LHCN-M2 (cell line): ENCODE measurements at regions not wholly inside any gene's neighbourhood (a gene's known extent, or its start where the extent isn't known, plus 50 kb on each side); places are given as distances from the start of the nearest gene placed in this dataset.

Source experiments
- DNase-seq: peaks from one replicate; pipeline ENCODE4 v3.0.0-alpha.2; 2012; ENCODE audit warnings: low read depth

GRCh38 chr6:16976385-16977183 lies 125.3 kb upstream of the STMND1 start:
- no peak for DNase-seq

GRCh38 chr6:16974704-16975359 lies 127.0 kb upstream of the STMND1 start:
- DNase-seq = no peak

- DNase-seq = no peak
These were observed 127.5 kb upstream of the STMND1 start for GRCh38 chr6:16974387-16974673.

- DNase-seq = no peak
These were observed 128.1 kb upstream of the STMND1 start for GRCh38 chr6:16973545-16974386.

GRCh38 chr6:16973051-16973450 lies 128.8 kb upstream of the STMND1 start:
- DNase-seq = no peak

- DNase-seq = no peak
These were observed 129.3 kb upstream of the STMND1 start for GRCh38 chr6:16972535-16972934.

- DNase-seq = no peak
These were observed 131.9 kb upstream of the STMND1 start for GRCh38 chr6:16969699-16970655.

- no peak for DNase-seq
These were observed 133.7 kb upstream of the STMND1 start for GRCh38 chr6:16968101-16968500.

GRCh38 chr6:16967470-16967817 lies 134.4 kb upstream of the STMND1 start:
- no peak for DNase-seq

GRCh38 chr6:16966791-16967469 lies 134.9 kb upstream of the STMND1 start:
- no peak for DNase-seq

- DNase-seq = no peak
These were observed 136.2 kb upstream of the STMND1 start for GRCh38 chr6:16965689-16966088.

GRCh38 chr6:16964553-16965499 lies 137.0 kb upstream of the STMND1 start:
- DNase-seq = peak; percentile 54

GRCh38 chr6:16961577-16961976 lies 140.3 kb upstream of the STMND1 start:
- DNase-seq = no peak

GRCh38 chr6:16959789-16960188 lies 142.1 kb upstream of the STMND1 start:
- no peak for DNase-seq

- DNase-seq = no peak
These were observed 145.5 kb upstream of the STMND1 start for GRCh38 chr6:16956361-16956760.

GRCh38 chr6:16955899-16956298 lies 146.0 kb upstream of the STMND1 start:
- no peak for DNase-seq

- DNase-seq = no peak
These were observed 147.9 kb upstream of the STMND1 start for GRCh38 chr6:16953905-16954304.

- DNase-seq = no peak
These were observed 148.4 kb upstream of the STMND1 start for GRCh38 chr6:16953446-16953845.

GRCh38 chr6:16950825-16951495 lies 150.9 kb upstream of the STMND1 start:
- DNase-seq = peak; percentile 80
